ENCODE measurements at regions not wholly inside any gene's neighbourhood (a gene's known extent, or its start where the extent isn't known, plus 50 kb on each side); places are given as distances from the start of the nearest gene placed in this dataset.
A peak's percentile ranks its signal among the peaks of the same experiment; 100 is the strongest.

- TF ChIP-seq TFAP4 (IDR thresholded peaks at IDR 0.05; ENCODE audit: borderline replicate concordance, low read depth) (peak; percentile 48; the same call in 1 of the 2 replicates), ATF7 (IDR thresholded peaks at IDR 0.05) (peak; percentile 90), ATF7 (CRISPR knock-in tag; IDR thresholded peaks at IDR 0.05) (peak; percentile 100), HNRNPUL1 (IDR thresholded peaks at IDR 0.05; ENCODE audit: low read depth, low read length) (0 out of 2 replicates have a peak, but pooled peaks have one; percentile 27), GMEB2 (CRISPR knock-in tag; IDR thresholded peaks at IDR 0.05; ENCODE audit: low read depth) (peak; percentile 36; the same call in 1 of the 2 replicates), ZNF512B (CRISPR knock-in tag; IDR thresholded peaks at IDR 0.05; ENCODE audit: borderline replicate concordance) (no peak), BCL6 (CRISPR knock-in tag; IDR thresholded peaks at IDR 0.05) (peak; percentile 97), ZSCAN21 (CRISPR knock-in tag; IDR thresholded peaks at IDR 0.05; ENCODE audit: borderline replicate concordance) (peak; percentile 85), ZC3H13 (CRISPR knock-in tag; IDR thresholded peaks at IDR 0.05) (peak; percentile 67; the same call in 1 of the 2 replicates), ZNF235 (CRISPR knock-in tag; IDR thresholded peaks at IDR 0.05; ENCODE audit: borderline replicate concordance) (no peak), ZBTB26 (CRISPR knock-in tag; IDR thresholded peaks at IDR 0.05; ENCODE audit: borderline replicate concordance) (0 out of 2 replicates have a peak, but pooled peaks have one; percentile 52), EHMT2 (IDR thresholded peaks at IDR 0.05; ENCODE audit: borderline replicate concordance, low read depth, low read length) (no peak), EEA1 (CRISPR knock-in tag; IDR thresholded peaks at IDR 0.05; ENCODE audit: borderline replicate concordance) (no peak), PREB (CRISPR knock-in tag; IDR thresholded peaks at IDR 0.05) (no peak), KLF15 (CRISPR knock-in tag; IDR thresholded peaks at IDR 0.05; ENCODE audit: borderline replicate concordance) (no peak), ZNF124 (CRISPR knock-in tag; IDR thresholded peaks at IDR 0.05) (peak; percentile 87), NFE2 (CRISPR knock-in tag; IDR thresholded peaks at IDR 0.05) (peak; percentile 88), BRD4 (CRISPR knock-in tag; IDR thresholded peaks at IDR 0.05) (peak; percentile 95; the same call in 1 of the 2 replicates), SP4 (CRISPR knock-in tag; IDR thresholded peaks at IDR 0.05) (peak; percentile 90)
Observed at GRCh38 chr3:177359593-177360357, 162.5 kb upstream of the TBL1XR1 start (continued).
